ENCODE measurements at regions not wholly inside any gene's neighbourhood (a gene's known extent, or its start where the extent isn't known, plus 50 kb on each side); places are given as distances from the start of the nearest gene placed in this dataset.

- no peak overlapping the region for H3K4me3 ChIP-seq (ENCODE audit: low read depth, low read length)
- DNase-seq (ENCODE audit: low read depth) = no peak
- TF ChIP-seq CTCF (IDR thresholded peaks at IDR 0.05; ENCODE audit: control insufficient read depth, extremely low read depth, insufficient read depth) = no peak
Measured at GRCh38 chr12:95412482-95413311, 61.3 kb upstream of the METAP2 start.

DNA sequence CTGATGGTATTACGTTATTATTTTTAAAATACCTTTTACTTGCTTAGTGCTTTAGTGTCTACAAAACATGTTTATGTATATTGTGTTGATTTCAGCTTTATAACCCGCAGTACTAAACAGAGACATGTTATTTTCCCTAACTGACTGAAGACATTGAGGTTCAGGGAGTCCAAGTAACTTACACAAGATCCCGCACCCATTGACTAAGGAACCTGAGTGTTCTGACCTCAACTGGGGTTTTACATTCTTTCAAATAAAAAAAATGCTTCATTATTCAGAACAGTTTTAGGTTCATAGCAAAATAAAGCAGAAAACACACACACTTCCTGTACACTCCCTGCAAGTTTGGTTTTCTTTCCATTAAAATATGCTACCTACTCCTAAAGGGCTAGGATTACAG lies 60.4 kb upstream of the METAP2 start:
- no peak for TF ChIP-seq CTCF (IDR thresholded peaks at IDR 0.05; ENCODE audit: control insufficient read depth, extremely low read depth, insufficient read depth)
- H3K4me3 ChIP-seq (ENCODE audit: low read depth, low read length) = no peak overlapping the region
- DNase-seq (ENCODE audit: low read depth) = no peak

DNA sequence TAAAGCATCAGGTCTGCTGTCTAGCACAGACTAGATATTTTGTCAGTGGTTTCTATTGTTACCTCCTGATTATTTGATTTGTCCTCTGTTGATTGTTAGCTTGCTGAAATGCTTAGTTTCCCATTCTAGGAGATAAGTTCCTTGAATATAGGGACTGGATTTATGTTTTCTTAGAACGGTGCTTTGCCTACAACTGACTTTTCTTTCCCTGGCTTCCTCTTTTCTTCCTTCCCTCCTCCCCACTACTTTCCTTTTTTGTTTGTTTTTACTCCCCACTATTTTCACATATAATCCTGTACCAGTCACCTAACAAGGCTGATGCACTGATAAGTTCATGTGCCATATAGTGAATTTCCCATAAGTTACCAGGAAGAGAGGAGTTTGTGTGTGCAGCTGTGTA lies 58.5 kb upstream of the METAP2 start:
- no peak for DNase-seq (ENCODE audit: low read depth)
- H3K4me3 ChIP-seq (ENCODE audit: low read depth, low read length) = no peak overlapping the region
- no peak for TF ChIP-seq CTCF (IDR thresholded peaks at IDR 0.05; ENCODE audit: control insufficient read depth, extremely low read depth, insufficient read depth)

DNA sequence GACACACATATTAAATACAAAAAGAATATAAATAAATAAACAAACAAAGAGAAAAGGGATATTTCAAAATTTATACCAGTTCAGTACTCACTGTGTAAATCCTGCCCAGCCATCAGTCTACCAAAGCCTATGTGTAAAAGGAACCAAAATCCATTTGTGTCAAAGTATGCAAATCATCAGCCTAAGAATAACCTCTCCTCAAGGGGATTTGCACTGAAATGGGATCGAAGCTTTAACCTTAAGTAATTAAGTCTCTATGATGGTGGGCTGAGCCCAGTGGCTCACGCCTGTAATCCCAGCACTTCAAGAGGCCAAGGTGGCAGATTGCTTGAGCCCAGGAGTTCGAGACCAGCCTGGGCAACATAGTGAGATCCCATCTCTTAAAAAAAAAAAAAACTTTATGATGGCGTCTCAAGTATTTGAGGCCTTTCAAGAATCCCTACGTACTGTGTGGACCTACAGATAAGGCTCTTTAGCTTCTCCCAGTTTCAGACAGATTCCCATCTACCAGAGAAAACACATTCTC lies 57.8 kb upstream of the METAP2 start:
- no peak overlapping the region for H3K4me3 ChIP-seq (ENCODE audit: low read depth, low read length)
- TF ChIP-seq CTCF (IDR thresholded peaks at IDR 0.05; ENCODE audit: control insufficient read depth, extremely low read depth, insufficient read depth) = no peak
- no peak for DNase-seq (ENCODE audit: low read depth)

GRCh38 chr12:95417372-95417771 lies 56.6 kb upstream of the METAP2 start:
- no peak for TF ChIP-seq CTCF (IDR thresholded peaks at IDR 0.05; ENCODE audit: control insufficient read depth, extremely low read depth, insufficient read depth)
- no peak for DNase-seq (ENCODE audit: low read depth)
- H3K4me3 ChIP-seq (ENCODE audit: low read depth, low read length) = no peak overlapping the region

GRCh38 chr12:95418142-95418541 lies 55.8 kb upstream of the METAP2 start:
- DNase-seq (ENCODE audit: low read depth) = no peak
- TF ChIP-seq CTCF (IDR thresholded peaks at IDR 0.05; ENCODE audit: control insufficient read depth, extremely low read depth, insufficient read depth) = no peak
- no peak overlapping the region for H3K4me3 ChIP-seq (ENCODE audit: low read depth, low read length)
